Aorta (tissue), 5 donors: ENCODE measurements at regions not wholly inside any gene's neighbourhood (a gene's known extent, or its start where the extent isn't known, plus 50 kb on each side); places are given as distances from the start of the nearest gene placed in this dataset.

Source experiments
- ATAC-seq: fragments of 200-7000 bp; cut with Tn5 transposase; one replicate; pipeline ENCODE4 v1.9.1; 2022; ENCODE audit warnings: moderate library complexity; ENCODE audit not compliant: low FRiP score
- DNase-seq, 2 donors: peaks; one replicate each; pipeline ENCODE4 v3.0.0-alpha.2; 2020
- H3K27ac ChIP-seq, 2 donors: one replicate each; pipeline ENCODE4 v1.5.1; 2013; ENCODE audit warnings: low read length in 2 of 2, mild to moderate bottlenecking in 2 of 2, moderate library complexity in 2 of 2, control low read depth in 1 of 2, inconsistent platforms in 1 of 2, low read depth in 1 of 2
- H3K27me3 ChIP-seq, 2 donors: one replicate each; pipeline ENCODE4 v1.6.1; 2013; ENCODE audit warnings: control low read depth in 1 of 2, low read length in 1 of 2, mild to moderate bottlenecking in 1 of 2, moderate library complexity in 1 of 2; ENCODE audit not compliant: insufficient read depth in 2 of 2, control insufficient read depth in 1 of 2
- H3K36me3 ChIP-seq, 2 donors: one replicate each; pipeline ENCODE4 v1.6.1; 2013; ENCODE audit warnings: control low read depth in 1 of 2, low read length in 1 of 2, mild to moderate bottlenecking in 1 of 2; ENCODE audit not compliant: insufficient read depth in 2 of 2, control insufficient read depth in 1 of 2
- H3K4me1 ChIP-seq, 2 donors: one replicate each; pipeline ENCODE4 v1.6.1; 2013; ENCODE audit warnings: low read length in 2 of 2, control low read depth in 1 of 2, mild to moderate bottlenecking in 1 of 2, moderate library complexity in 1 of 2; ENCODE audit not compliant: insufficient read depth in 2 of 2, control insufficient read depth in 1 of 2
- H3K4me3 ChIP-seq, 2 donors: one replicate each; pipeline ENCODE4 v1.5.1; 2013; ENCODE audit warnings: low read length in 2 of 2, control low read depth in 1 of 2, mild to moderate bottlenecking in 1 of 2
- H3K9me3 ChIP-seq: one replicate; pipeline ENCODE4 v1.6.1; 2013; ENCODE audit warnings: mild to moderate bottlenecking, low read length; ENCODE audit not compliant: control insufficient read depth
- WGBS, 2 donors: extraction: QIAGEN DNeasy Blood & Tissue Kit; methylation state at CpG; one replicate each; pipeline ENCODE4 v1.1.7; 2013; 5-methylcytosine and 5-hydroxymethylcytosine counted together
- intact Hi-C, 2 donors: fragments of 100-400 bp; cut with DNase I; formaldehyde crosslinking; loops; one replicate each; pipeline versions ENCODE4 v1.14.2 to v1.15.0; 2022
- donor health status: healthy with polysubstance abuse.
- donor health status: Bipolar disorder and iron deficiency.
- donor health status: DM: no; HTN: no; CAD: no.
- donor health status: DM: no; HTN: no; CAD: no.
- donor health status: DM: yes; HTN: yes; CAD: no.

GRCh38 chr17:68175416-68175815, 72.4 kb upstream of the AMZ2 start:
- Histone ChIP-seq H3K4me1 (no peaks in the 10 kb centered on the region), H3K27ac (no peak overlapping the region), H3K9me3 (no peaks in the 10 kb centered on the region), H3K4me3 (no peak overlapping the region), H3K27me3 (no peaks in the 10 kb centered on the region), H3K36me3 (no peaks in the 10 kb centered on the region)
- DNase-seq: no peak
- no peak for ATAC-seq
- WGBS, 2 donors: 95% methylated on average over 2 of the region's 2 CpGs
- intact Hi-C loops: loop anchor here in 1 of 2 donors (10.0 kb wide), 1 partner anchor 289 kb away; no protein-coding TSS in a partner anchor

GRCh38 chr17:68175905-68176304, 71.9 kb upstream of the AMZ2 start:
- 95% methylated on average over 3 of the region's 3 CpGs for WGBS, 2 donors
- H3K36me3 ChIP-seq: no peaks in the 10 kb centered on the region
- no peaks in the 10 kb centered on the region for H3K4me1 ChIP-seq
- intact Hi-C loops: loop anchor here in 1 of 2 donors (10.0 kb wide), 1 partner anchor 289 kb away; no protein-coding TSS in a partner anchor
- no peak for DNase-seq
- no peaks in the 10 kb centered on the region for H3K9me3 ChIP-seq
- no peaks in the 10 kb centered on the region for H3K27me3 ChIP-seq
- ATAC-seq: no peak
- H3K27ac ChIP-seq: no peak overlapping the region
- H3K4me3 ChIP-seq: no peak overlapping the region

DNA sequence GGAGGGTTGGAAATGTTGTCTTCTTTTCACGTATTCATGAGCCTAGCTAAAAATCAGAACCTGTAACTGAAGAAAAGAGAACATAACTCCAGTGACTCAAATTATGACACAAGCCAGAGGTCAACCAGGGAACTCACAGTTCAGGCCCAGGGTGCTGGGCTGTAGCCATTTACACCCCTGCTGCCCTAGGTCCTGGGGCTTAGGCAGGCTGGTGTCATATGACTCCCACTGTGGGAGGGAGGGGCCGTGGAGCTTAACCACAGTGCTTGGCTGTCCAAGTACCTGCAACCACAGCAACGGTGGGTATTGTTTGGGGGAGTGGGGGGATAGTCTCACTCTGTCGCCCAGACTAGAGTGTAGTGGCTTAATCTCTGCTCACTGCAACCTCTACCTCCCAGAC, 71.1 kb upstream of the AMZ2 start:
- intact Hi-C loops: loop anchor here in 1 of 2 donors (10.0 kb wide), 1 partner anchor 288 kb away; no protein-coding TSS in a partner anchor
- no peak for ATAC-seq

GRCh38 chr17:68178831-68179230, 69.0 kb upstream of the AMZ2 start:
- intact Hi-C loops: loop anchor here in 1 of 2 donors (10.0 kb wide), 1 partner anchor 286 kb away; no protein-coding TSS in a partner anchor
- WGBS, 2 donors: 85 to 93% methylated on average over 6 of the region's 6 CpGs
- no peaks in the 10 kb centered on the region for H3K9me3 ChIP-seq
- DNase-seq (no peak), ATAC-seq (no peak)
- no peaks in the 10 kb centered on the region for H3K27me3 ChIP-seq
- H3K36me3 ChIP-seq: no peaks in the 10 kb centered on the region
- no peak overlapping the region for H3K4me3 ChIP-seq
- H3K27ac ChIP-seq: no peak overlapping the region
- H3K4me1 ChIP-seq: no peaks in the 10 kb centered on the region

More for the DNA sequence above, 71.1 kb upstream of the AMZ2 start:
- Histone ChIP-seq H3K27ac (no peak overlapping the region), H3K4me3 (no peak overlapping the region), H3K36me3 (no peaks in the 10 kb centered on the region), H3K27me3 (no peaks in the 10 kb centered on the region), H3K9me3 (no peaks in the 10 kb centered on the region), H3K4me1 (no peaks in the 10 kb centered on the region)
- DNase-seq: no peak
- 80 to 83% methylated on average over 4 of the region's 4 CpGs for WGBS, 2 donors

GRCh38 chr17:68179236-68179925, 68.5 kb upstream of the AMZ2 start:
- ATAC-seq (no peak), DNase-seq (no peak)
- 89 to 91% methylated on average over 18 to 21 of the region's 21 CpGs for WGBS, 2 donors
- Histone ChIP-seq H3K27me3 (no peaks in the 10 kb centered on the region), H3K4me1 (no peaks in the 10 kb centered on the region), H3K9me3 (no peaks in the 10 kb centered on the region), H3K36me3 (no peaks in the 10 kb centered on the region), H3K4me3 (no peak overlapping the region), H3K27ac (no peak overlapping the region)
- intact Hi-C loops: loop anchor here in 1 of 2 donors (10.0 kb wide), 1 partner anchor 285 kb away; no protein-coding TSS in a partner anchor

GRCh38 chr17:68179926-68180285, 67.9 kb upstream of the AMZ2 start:
- ATAC-seq (no peak), DNase-seq (no peak)
- Histone ChIP-seq H3K27ac (no peak overlapping the region), H3K36me3 (no peaks in the 10 kb centered on the region), H3K27me3 (no peaks in the 10 kb centered on the region), H3K4me3 (no peak overlapping the region), H3K9me3 (no peaks in the 10 kb centered on the region), H3K4me1 (no peaks in the 10 kb centered on the region)
- 97% methylated on average over 30 to 31 of the region's 31 CpGs for WGBS, 2 donors
- intact Hi-C loops: loop anchor here in 1 of 2 donors (10.0 kb wide), 1 partner anchor 285 kb away; no protein-coding TSS in a partner anchor

DNA sequence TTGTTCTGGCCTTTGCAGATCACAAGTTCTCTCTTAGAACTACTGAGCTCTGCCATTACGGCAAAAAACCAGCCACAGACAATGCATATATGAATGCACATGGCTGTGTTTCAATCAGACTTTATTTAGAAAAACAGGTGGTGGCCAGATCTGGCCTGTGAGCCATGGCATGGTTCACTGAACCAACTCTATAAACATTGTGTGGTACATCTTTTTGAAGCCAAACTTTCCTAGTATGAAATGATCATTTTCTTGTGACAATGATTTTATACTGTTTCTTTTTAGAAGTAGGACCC, 65.9 kb upstream of the AMZ2 start:
- no peak for ATAC-seq
- no peak for DNase-seq
- H3K36me3 ChIP-seq: no peaks in the 10 kb centered on the region
- H3K27ac ChIP-seq: no peak overlapping the region
- H3K9me3 ChIP-seq: no peaks in the 10 kb centered on the region
- no peaks in the 10 kb centered on the region for H3K4me1 ChIP-seq
- intact Hi-C loops: no loop called here
- H3K27me3 ChIP-seq: no peaks in the 10 kb centered on the region
- WGBS, 2 donors: 87 to 88% methylated on average over 1 of the region's 1 CpG
- H3K4me3 ChIP-seq: no peak overlapping the region

DNA sequence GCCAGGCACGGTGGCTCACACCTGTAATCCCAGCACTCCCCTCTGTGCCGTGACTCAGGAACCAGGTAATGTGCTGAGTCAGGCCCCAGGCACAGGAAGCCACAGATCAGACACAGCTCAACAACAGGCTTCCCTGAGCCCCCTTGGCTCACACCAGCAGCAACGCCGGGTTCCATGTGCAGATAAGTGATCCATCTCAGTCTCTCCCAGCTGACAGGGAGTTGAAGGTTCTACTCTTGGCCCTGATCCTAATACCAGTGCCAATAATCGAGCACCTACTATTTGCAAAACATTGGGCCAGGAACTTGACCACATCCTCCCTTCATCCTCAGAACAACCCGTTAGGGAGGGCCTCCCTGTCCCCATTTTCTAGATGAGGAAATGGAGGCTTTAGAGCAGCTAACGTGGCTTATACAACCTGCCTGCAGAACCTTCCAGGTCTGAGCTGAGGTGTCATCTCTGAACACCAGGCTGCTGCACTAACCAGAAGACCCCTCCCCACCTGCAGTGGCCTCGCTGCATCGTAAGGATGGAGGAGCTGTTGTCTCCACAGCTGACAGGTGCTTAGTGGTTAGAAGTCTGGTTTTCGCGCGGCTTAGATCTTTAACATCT, 64.8 kb upstream of the AMZ2 start:
- 91 to 96% methylated on average over 12 of the region's 12 CpGs for WGBS, 2 donors
- H3K4me1 ChIP-seq: no peaks in the 10 kb centered on the region
- H3K9me3 ChIP-seq: no peaks in the 10 kb centered on the region
- no peak for DNase-seq
- H3K27ac ChIP-seq: no peak overlapping the region
- H3K4me3 ChIP-seq: no peak overlapping the region
- intact Hi-C loops: no loop called here
- no peaks in the 10 kb centered on the region for H3K27me3 ChIP-seq
- no peak for ATAC-seq
- no peaks in the 10 kb centered on the region for H3K36me3 ChIP-seq

GRCh38 chr17:68184141-68184571, 63.7 kb upstream of the AMZ2 start:
- DNase-seq: no peak
- no peaks in the 10 kb centered on the region for H3K36me3 ChIP-seq
- 87% methylated on average over 10 of the region's 10 CpGs for WGBS, 2 donors
- H3K9me3 ChIP-seq: no peaks in the 10 kb centered on the region
- H3K27ac ChIP-seq: no peak overlapping the region
- H3K4me3 ChIP-seq: no peak overlapping the region
- intact Hi-C loops: no loop called here
- no peaks in the 10 kb centered on the region for H3K4me1 ChIP-seq
- no peak for ATAC-seq
- H3K27me3 ChIP-seq: no peaks in the 10 kb centered on the region
